ENCODE measurements at regions not wholly inside any gene's neighbourhood (a gene's known extent, or its start where the extent isn't known, plus 50 kb on each side); places are given as distances from the start of the nearest gene placed in this dataset.

GRCh38 chr12:92224685-92225331 lies 79.2 kb upstream of the BTG1 start:
- peak; percentile 20 for DNase-seq (ENCODE audit: low spot score)

GRCh38 chr12:92223481-92223880 lies 77.8 kb upstream of the BTG1 start:
- no peak for DNase-seq (ENCODE audit: low spot score)

GRCh38 chr12:92221656-92222315 lies 76.1 kb upstream of the BTG1 start:
- DNase-seq (ENCODE audit: low spot score) = no peak

GRCh38 chr12:92218394-92219077 lies 72.9 kb upstream of the BTG1 start:
- no peak for DNase-seq (ENCODE audit: low spot score)

GRCh38 chr12:92216092-92216491 lies 70.4 kb upstream of the BTG1 start:
- no peak for DNase-seq (ENCODE audit: low spot score)

- no peak for DNase-seq (ENCODE audit: low spot score)
Observed at GRCh38 chr12:92215358-92215757, 69.7 kb upstream of the BTG1 start.

GRCh38 chr12:92213166-92213565 lies 67.5 kb upstream of the BTG1 start:
- DNase-seq (ENCODE audit: low spot score) = no peak

GRCh38 chr12:92210071-92210470 lies 64.4 kb upstream of the BTG1 start:
- DNase-seq (ENCODE audit: low spot score) = no peak

- DNase-seq (ENCODE audit: low spot score) = peak; percentile 70
Observed at GRCh38 chr12:92208613-92209121, 63.0 kb upstream of the BTG1 start.

GRCh38 chr12:92206596-92206995 lies 61.0 kb upstream of the BTG1 start:
- no peak for DNase-seq (ENCODE audit: low spot score)

GRCh38 chr12:92206011-92206410 lies 60.4 kb upstream of the BTG1 start:
- DNase-seq (ENCODE audit: low spot score) = no peak

- DNase-seq (ENCODE audit: low spot score) = no peak
Observed at GRCh38 chr12:92199819-92200576, 54.4 kb upstream of the BTG1 start.

- no peak for DNase-seq (ENCODE audit: low spot score)
Observed at GRCh38 chr12:92197815-92198214, 52.2 kb upstream of the BTG1 start.

- no peak for DNase-seq (ENCODE audit: low spot score)
Observed at GRCh38 chr12:92196368-92196767, 50.7 kb upstream of the BTG1 start.

Measured in LoVo (cell line).